ENCODE measurements at regions not wholly inside any gene's neighbourhood (a gene's known extent, or its start where the extent isn't known, plus 50 kb on each side); places are given as distances from the start of the nearest gene placed in this dataset.

DNA sequence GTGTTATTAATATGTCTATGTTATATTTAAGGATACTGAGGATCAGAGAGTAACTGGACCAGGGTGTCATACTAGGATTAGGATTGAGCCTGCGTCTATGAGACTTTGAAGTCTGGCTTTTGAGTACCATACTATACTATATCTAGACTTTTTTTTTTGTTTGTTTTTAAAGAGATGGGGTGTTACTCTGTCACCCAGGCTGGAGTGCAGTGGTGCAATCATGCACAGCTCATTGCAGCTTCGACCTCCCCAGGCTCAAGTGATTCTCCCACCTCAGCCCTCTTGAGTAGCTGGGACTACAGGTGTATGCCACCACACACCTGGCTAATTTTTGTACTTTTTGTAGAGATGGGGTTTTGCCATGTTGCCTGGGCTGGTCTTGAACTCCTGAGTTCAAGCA lies 66.2 kb upstream of the MAP4K3 start:
- H3K4me1 ChIP-seq (ENCODE audit: control insufficient read depth, low read depth, low read length): peaks cover 5% of the 10 kb centered on the region
- no peak overlapping the region for H3K56ac ChIP-seq (ENCODE audit: low read length)
- H2BK5ac ChIP-seq (ENCODE audit: low read length): no peak overlapping the region
- no peak overlapping the region for H3K27ac ChIP-seq (ENCODE audit: low read depth, low read length)
- no peak overlapping the region for H3K4me2 ChIP-seq (ENCODE audit: low read length)
- WGBS (ENCODE audit: extremely low coverage, insufficient coverage, low lambda C conversion rate): no CpG with 5 or more reads among the region's 2 CpGs
- DNase-seq: no peak
- no peak overlapping the region for H3K4me3 ChIP-seq (ENCODE audit: low read length)
- H3K9ac ChIP-seq (ENCODE audit: low read length): no peak overlapping the region
- no peak overlapping the region for H2AK5ac ChIP-seq (ENCODE audit: low read length)
- H4K8ac ChIP-seq (ENCODE audit: low read depth, low read length): no peak overlapping the region
- no peak overlapping the region for H4K5ac ChIP-seq (ENCODE audit: low read length)
- no peaks in the 10 kb centered on the region for H3K79me2 ChIP-seq (ENCODE audit: control insufficient read depth, insufficient read depth, low read length)
- no peak overlapping the region for H2BK15ac ChIP-seq (replicated peaks; ENCODE audit: low read depth)
- H3K4ac ChIP-seq (ENCODE audit: low read depth, low read length): no peak overlapping the region
- H3K79me1 ChIP-seq (ENCODE audit: low read length): no peaks in the 10 kb centered on the region
- H2BK120ac ChIP-seq (ENCODE audit: low read depth, low read length): no peak overlapping the region
- H3K27me3 ChIP-seq (ENCODE audit: insufficient read depth, low read length, poor library complexity): no peaks in the 10 kb centered on the region
- no peak overlapping the region for H3K18ac ChIP-seq (ENCODE audit: low read length)
- H3K36me3 ChIP-seq (ENCODE audit: control insufficient read depth, insufficient read depth, low read length): no peaks in the 10 kb centered on the region
- no peak overlapping the region for H3K23ac ChIP-seq (ENCODE audit: low read length)

DNA sequence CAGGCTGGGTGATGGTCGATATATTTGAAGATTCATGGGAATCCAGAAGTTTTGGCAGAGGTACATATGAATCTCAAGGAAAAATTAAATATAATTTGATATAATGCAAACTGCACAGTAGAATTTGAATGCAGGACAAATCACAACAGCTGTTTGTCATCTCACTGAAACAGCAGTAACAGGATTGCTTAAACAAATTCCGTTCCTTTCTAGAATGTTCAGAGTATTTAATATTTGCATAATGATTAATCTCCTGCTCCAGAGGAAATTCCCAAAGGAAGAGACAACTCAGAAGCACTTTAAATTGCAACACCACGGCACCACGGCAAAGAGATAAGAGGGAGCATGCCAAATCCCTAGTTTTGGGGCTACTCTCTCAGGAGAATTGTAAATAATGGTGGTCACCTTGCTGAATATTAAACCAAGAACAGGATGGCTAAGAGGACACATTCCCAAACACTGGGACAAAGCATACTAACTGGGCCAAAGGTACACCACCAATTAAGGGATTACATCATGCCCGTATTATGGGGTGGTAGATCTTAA lies 67.8 kb upstream of the MAP4K3 start:
- Histone ChIP-seq H3K4me3 (ENCODE audit: low read length) (no peak overlapping the region), H4K5ac (ENCODE audit: low read length) (no peak overlapping the region), H3K79me1 (ENCODE audit: low read length) (no peaks in the 10 kb centered on the region), H2BK120ac (ENCODE audit: low read depth, low read length) (no peak overlapping the region), H3K79me2 (ENCODE audit: control insufficient read depth, insufficient read depth, low read length) (no peaks in the 10 kb centered on the region), H3K18ac (ENCODE audit: low read length) (peak overlapping the region; percentile 11), H3K56ac (ENCODE audit: low read length) (no peak overlapping the region), H3K4me1 (ENCODE audit: control insufficient read depth, low read depth, low read length) (peaks cover 5% of the 10 kb centered on the region), H3K4ac (ENCODE audit: low read depth, low read length) (no peak overlapping the region), H2BK15ac (replicated peaks; ENCODE audit: low read depth) (no peak overlapping the region), H3K4me2 (ENCODE audit: low read length) (no peak overlapping the region), H3K27me3 (ENCODE audit: insufficient read depth, low read length, poor library complexity) (no peaks in the 10 kb centered on the region), H3K27ac (ENCODE audit: low read depth, low read length) (no peak overlapping the region), H2BK5ac (ENCODE audit: low read length) (no peak overlapping the region), H3K23ac (ENCODE audit: low read length) (no peak overlapping the region), H3K9ac (ENCODE audit: low read length) (no peak overlapping the region), H2AK5ac (ENCODE audit: low read length) (no peak overlapping the region), H3K36me3 (ENCODE audit: control insufficient read depth, insufficient read depth, low read length) (no peaks in the 10 kb centered on the region), H4K8ac (ENCODE audit: low read depth, low read length) (no peak overlapping the region)
- no CpG with 5 or more reads among the region's 5 CpGs for WGBS (ENCODE audit: extremely low coverage, insufficient coverage, low lambda C conversion rate)
- DNase-seq: no peak

DNA sequence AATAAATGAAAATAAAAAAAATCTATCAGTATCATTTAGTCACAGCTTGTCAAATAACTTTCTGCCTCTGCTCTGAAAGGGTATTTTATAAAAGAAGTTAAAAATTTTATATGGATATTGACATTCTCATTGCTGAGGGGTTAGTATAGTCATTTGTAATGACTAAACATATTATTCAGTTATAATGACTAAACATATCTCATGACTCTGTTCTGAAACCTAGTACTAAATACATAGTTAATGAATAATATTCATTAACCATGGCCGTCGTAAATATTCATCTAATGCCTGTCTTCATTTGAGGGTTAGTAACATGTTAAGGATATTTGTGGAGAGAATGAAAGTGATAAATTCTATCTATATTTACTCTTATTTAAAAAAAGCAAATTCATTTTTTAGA lies 69.1 kb upstream of the MAP4K3 start:
- Histone ChIP-seq H2AK5ac (ENCODE audit: low read length) (no peak overlapping the region), H3K23ac (ENCODE audit: low read length) (no peak overlapping the region), H4K5ac (ENCODE audit: low read length) (no peak overlapping the region), H3K9ac (ENCODE audit: low read length) (no peak overlapping the region), H3K79me2 (ENCODE audit: control insufficient read depth, insufficient read depth, low read length) (no peaks in the 10 kb centered on the region), H3K18ac (ENCODE audit: low read length) (no peak overlapping the region), H3K4ac (ENCODE audit: low read depth, low read length) (no peak overlapping the region), H3K36me3 (ENCODE audit: control insufficient read depth, insufficient read depth, low read length) (no peaks in the 10 kb centered on the region), H2BK120ac (ENCODE audit: low read depth, low read length) (no peak overlapping the region), H2BK5ac (ENCODE audit: low read length) (no peak overlapping the region), H2BK15ac (replicated peaks; ENCODE audit: low read depth) (no peak overlapping the region), H4K8ac (ENCODE audit: low read depth, low read length) (no peak overlapping the region), H3K4me1 (ENCODE audit: control insufficient read depth, low read depth, low read length) (peaks cover 5% of the 10 kb centered on the region), H3K56ac (ENCODE audit: low read length) (no peak overlapping the region), H3K27me3 (ENCODE audit: insufficient read depth, low read length, poor library complexity) (no peaks in the 10 kb centered on the region), H3K27ac (ENCODE audit: low read depth, low read length) (no peak overlapping the region), H3K4me2 (ENCODE audit: low read length) (no peak overlapping the region), H3K79me1 (ENCODE audit: low read length) (no peaks in the 10 kb centered on the region), H3K4me3 (ENCODE audit: low read length) (no peak overlapping the region)
- DNase-seq: no peak
- WGBS (ENCODE audit: extremely low coverage, insufficient coverage, low lambda C conversion rate): no CpG with 5 or more reads among the region's 2 CpGs

DNA sequence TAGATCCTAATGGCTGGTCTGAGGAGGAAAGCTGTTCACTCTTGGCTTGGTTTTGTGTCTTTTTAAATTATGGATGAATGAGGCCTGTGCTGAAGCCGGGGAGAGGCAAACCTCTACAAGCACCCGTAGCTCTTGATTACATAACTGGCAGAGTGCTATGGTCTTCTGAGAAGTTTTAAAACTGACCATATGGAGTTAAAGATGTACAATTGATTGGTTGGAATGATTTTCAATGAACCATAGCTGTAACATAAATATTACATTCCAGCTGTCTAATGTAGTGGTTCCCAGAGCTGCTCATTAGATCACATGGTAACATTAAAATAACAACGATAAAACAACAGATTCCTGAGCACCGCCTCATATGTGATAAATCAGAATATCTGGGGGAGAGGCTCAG lies 71.1 kb upstream of the MAP4K3 start:
- Histone ChIP-seq H3K4me2 (ENCODE audit: low read length) (no peak overlapping the region), H3K23ac (ENCODE audit: low read length) (no peak overlapping the region), H3K9ac (ENCODE audit: low read length) (no peak overlapping the region), H3K36me3 (ENCODE audit: control insufficient read depth, insufficient read depth, low read length) (no peaks in the 10 kb centered on the region), H3K18ac (ENCODE audit: low read length) (no peak overlapping the region), H2BK5ac (ENCODE audit: low read length) (no peak overlapping the region), H3K4ac (ENCODE audit: low read depth, low read length) (no peak overlapping the region), H2BK120ac (ENCODE audit: low read depth, low read length) (no peak overlapping the region), H2BK15ac (replicated peaks; ENCODE audit: low read depth) (no peak overlapping the region), H4K5ac (ENCODE audit: low read length) (no peak overlapping the region), H4K8ac (ENCODE audit: low read depth, low read length) (no peak overlapping the region), H2AK5ac (ENCODE audit: low read length) (no peak overlapping the region), H3K4me1 (ENCODE audit: control insufficient read depth, low read depth, low read length) (peaks cover 5% of the 10 kb centered on the region), H3K27ac (ENCODE audit: low read depth, low read length) (no peak overlapping the region), H3K79me1 (ENCODE audit: low read length) (no peaks in the 10 kb centered on the region), H3K4me3 (ENCODE audit: low read length) (no peak overlapping the region), H3K56ac (ENCODE audit: low read length) (no peak overlapping the region), H3K79me2 (ENCODE audit: control insufficient read depth, insufficient read depth, low read length) (no peaks in the 10 kb centered on the region), H3K27me3 (ENCODE audit: insufficient read depth, low read length, poor library complexity) (no peaks in the 10 kb centered on the region)
- no CpG with 5 or more reads among the region's 4 CpGs for WGBS (ENCODE audit: extremely low coverage, insufficient coverage, low lambda C conversion rate)
- no peak for DNase-seq

DNA sequence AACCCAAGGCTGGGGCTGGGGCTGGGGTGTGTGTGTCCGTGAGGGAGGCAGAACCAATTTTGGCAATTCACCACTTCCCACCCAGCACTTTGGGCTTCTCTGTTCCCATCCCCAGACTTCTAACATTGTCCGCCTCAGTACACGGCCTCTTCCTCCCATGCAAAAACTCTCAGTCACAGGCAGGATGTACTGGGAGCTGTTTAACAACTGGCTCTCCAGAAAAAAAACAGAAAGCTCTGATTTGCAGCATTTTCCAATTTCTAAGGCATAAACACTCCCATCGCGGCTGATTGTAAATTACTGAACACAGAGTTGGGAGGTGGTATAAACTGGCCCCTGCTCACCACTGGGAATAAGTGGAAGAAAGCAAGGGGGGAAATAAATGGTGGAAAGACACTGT lies 73.1 kb upstream of the MAP4K3 start:
- DNase-seq: no peak
- Histone ChIP-seq H3K79me2 (ENCODE audit: control insufficient read depth, insufficient read depth, low read length) (no peaks in the 10 kb centered on the region), H2BK5ac (ENCODE audit: low read length) (no peak overlapping the region), H3K27me3 (ENCODE audit: insufficient read depth, low read length, poor library complexity) (no peaks in the 10 kb centered on the region), H3K56ac (ENCODE audit: low read length) (no peak overlapping the region), H3K4me3 (ENCODE audit: low read length) (no peak overlapping the region), H3K4ac (ENCODE audit: low read depth, low read length) (no peak overlapping the region), H3K4me1 (ENCODE audit: control insufficient read depth, low read depth, low read length) (peaks cover 3% of the 10 kb centered on the region), H2BK15ac (replicated peaks; ENCODE audit: low read depth) (no peak overlapping the region), H3K9ac (ENCODE audit: low read length) (no peak overlapping the region), H2BK120ac (ENCODE audit: low read depth, low read length) (no peak overlapping the region), H2AK5ac (ENCODE audit: low read length) (no peak overlapping the region), H3K27ac (ENCODE audit: low read depth, low read length) (no peak overlapping the region), H3K23ac (ENCODE audit: low read length) (no peak overlapping the region), H4K5ac (ENCODE audit: low read length) (no peak overlapping the region), H3K18ac (ENCODE audit: low read length) (no peak overlapping the region), H4K8ac (ENCODE audit: low read depth, low read length) (no peak overlapping the region), H3K79me1 (ENCODE audit: low read length) (no peaks in the 10 kb centered on the region), H3K36me3 (ENCODE audit: control insufficient read depth, insufficient read depth, low read length) (no peaks in the 10 kb centered on the region), H3K4me2 (ENCODE audit: low read length) (no peak overlapping the region)
- WGBS (ENCODE audit: extremely low coverage, insufficient coverage, low lambda C conversion rate): no CpG with 5 or more reads among the region's 5 CpGs

DNA sequence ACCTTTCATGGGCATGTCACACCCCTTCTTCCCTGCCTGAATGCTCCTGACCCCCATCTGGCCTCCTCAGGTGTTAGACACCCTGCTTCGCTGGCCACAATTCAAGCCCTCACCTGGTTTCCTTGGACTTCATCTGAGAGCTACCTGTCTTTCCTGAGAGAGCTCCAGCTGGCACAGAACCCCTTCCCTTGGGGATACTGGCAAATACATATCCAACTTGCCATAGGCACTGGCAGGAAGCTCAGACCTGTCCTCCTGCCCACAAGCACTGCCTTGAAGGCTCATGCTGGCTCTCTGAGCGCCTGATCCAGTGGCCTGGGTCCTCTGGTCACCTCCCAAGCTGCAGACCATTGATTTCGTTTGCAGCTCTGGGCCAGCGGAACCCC lies 74.1 kb upstream of the MAP4K3 start:
- DNase-seq: no peak
- no peak overlapping the region for H3K9ac ChIP-seq (ENCODE audit: low read length)
- no peak overlapping the region for H3K18ac ChIP-seq (ENCODE audit: low read length)
- no peak overlapping the region for H3K56ac ChIP-seq (ENCODE audit: low read length)
- H2AK5ac ChIP-seq (ENCODE audit: low read length): no peak overlapping the region
- peaks cover 13% of the 10 kb centered on the region for H3K4me1 ChIP-seq (ENCODE audit: control insufficient read depth, low read depth, low read length)
- no peaks in the 10 kb centered on the region for H3K27me3 ChIP-seq (ENCODE audit: insufficient read depth, low read length, poor library complexity)
- no peak overlapping the region for H3K4me3 ChIP-seq (ENCODE audit: low read length)
- no peak overlapping the region for H3K4me2 ChIP-seq (ENCODE audit: low read length)
- no CpG with 5 or more reads among the region's 4 CpGs for WGBS (ENCODE audit: extremely low coverage, insufficient coverage, low lambda C conversion rate)
- no peaks in the 10 kb centered on the region for H3K79me2 ChIP-seq (ENCODE audit: control insufficient read depth, insufficient read depth, low read length)
- no peak overlapping the region for H3K27ac ChIP-seq (ENCODE audit: low read depth, low read length)
- no peak overlapping the region for H3K23ac ChIP-seq (ENCODE audit: low read length)
- H4K8ac ChIP-seq (ENCODE audit: low read depth, low read length): no peak overlapping the region
- no peak overlapping the region for H3K4ac ChIP-seq (ENCODE audit: low read depth, low read length)
- H2BK15ac ChIP-seq (replicated peaks; ENCODE audit: low read depth): no peak overlapping the region
- H2BK120ac ChIP-seq (ENCODE audit: low read depth, low read length): no peak overlapping the region
- no peak overlapping the region for H2BK5ac ChIP-seq (ENCODE audit: low read length)
- no peaks in the 10 kb centered on the region for H3K36me3 ChIP-seq (ENCODE audit: control insufficient read depth, insufficient read depth, low read length)
- no peaks in the 10 kb centered on the region for H3K79me1 ChIP-seq (ENCODE audit: low read length)
- H4K5ac ChIP-seq (ENCODE audit: low read length): no peak overlapping the region
